Neural progenitor cell (in vitro differentiated cells): ENCODE measurements at regions not wholly inside any gene's neighbourhood (a gene's known extent, or its start where the extent isn't known, plus 50 kb on each side); places are given as distances from the start of the nearest gene placed in this dataset.

ENCODE experiments used
- EZH2 ChIP-seq: fragments of 200-600 bp; sonication (generic); IDR thresholded peaks from 2 replicates; pipeline ENCODE4 v1.6.1; 2017; ENCODE audit warnings: antibody characterized with exemption, mild to moderate bottlenecking, moderate library complexity
- TF ChIP-seq, protein P1 (sequence below): fragments of 200-600 bp; sonication (generic); IDR thresholded peaks from 2 replicates; pipeline ENCODE4 v1.5.1; 2017; ENCODE audit warnings: antibody characterized with exemption, mild to moderate bottlenecking

DNA sequence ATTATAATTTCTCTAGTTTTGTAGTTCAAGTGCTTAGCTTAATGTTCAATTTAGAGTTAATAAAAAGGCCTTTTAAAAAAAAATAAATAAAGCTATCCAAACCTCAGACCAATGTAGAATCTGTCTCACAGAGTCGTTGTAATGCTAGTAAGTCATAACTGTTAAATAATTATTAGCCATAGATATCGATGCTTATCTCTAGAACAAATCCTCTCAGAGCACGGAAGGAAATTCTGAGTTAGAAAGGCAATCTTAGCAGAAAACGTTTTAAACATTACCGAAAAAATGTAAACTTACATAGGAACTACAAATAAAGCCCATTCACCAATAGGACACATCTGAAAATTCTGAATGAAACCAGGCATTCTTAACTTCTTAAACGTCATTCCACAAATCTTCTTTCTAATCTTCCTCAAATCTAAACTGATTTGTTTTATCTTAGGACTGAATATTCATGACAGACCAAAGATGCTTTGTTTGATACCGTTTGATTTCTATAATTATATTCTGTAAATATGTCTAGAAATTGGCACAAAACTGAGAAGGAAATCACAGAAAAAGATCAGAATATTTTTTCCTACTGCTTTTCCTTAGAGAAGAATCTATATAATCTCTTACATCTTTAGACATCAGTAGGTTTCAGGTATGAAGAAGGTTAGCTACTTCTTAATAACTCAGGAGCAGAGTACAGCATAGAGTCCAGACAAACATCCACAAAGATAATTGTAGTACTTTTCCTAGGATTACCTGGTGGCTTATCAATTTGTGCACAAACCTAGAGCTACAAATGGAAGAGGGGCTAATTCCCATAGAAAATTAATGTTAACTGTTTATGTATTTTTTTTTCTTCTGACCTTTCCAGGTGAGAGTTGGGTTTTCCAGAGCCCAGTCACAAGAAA, 140.7 kb downstream of the BTC start:
- TF ChIP-seq, protein P1, sequence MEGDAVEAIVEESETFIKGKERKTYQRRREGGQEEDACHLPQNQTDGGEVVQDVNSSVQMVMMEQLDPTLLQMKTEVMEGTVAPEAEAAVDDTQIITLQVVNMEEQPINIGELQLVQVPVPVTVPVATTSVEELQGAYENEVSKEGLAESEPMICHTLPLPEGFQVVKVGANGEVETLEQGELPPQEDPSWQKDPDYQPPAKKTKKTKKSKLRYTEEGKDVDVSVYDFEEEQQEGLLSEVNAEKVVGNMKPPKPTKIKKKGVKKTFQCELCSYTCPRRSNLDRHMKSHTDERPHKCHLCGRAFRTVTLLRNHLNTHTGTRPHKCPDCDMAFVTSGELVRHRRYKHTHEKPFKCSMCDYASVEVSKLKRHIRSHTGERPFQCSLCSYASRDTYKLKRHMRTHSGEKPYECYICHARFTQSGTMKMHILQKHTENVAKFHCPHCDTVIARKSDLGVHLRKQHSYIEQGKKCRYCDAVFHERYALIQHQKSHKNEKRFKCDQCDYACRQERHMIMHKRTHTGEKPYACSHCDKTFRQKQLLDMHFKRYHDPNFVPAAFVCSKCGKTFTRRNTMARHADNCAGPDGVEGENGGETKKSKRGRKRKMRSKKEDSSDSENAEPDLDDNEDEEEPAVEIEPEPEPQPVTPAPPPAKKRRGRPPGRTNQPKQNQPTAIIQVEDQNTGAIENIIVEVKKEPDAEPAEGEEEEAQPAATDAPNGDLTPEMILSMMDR = no peak
- TF ChIP-seq EZH2 = no peak
